ENCODE measurements at regions not wholly inside any gene's neighbourhood (a gene's known extent, or its start where the extent isn't known, plus 50 kb on each side); places are given as distances from the start of the nearest gene placed in this dataset.

DNA sequence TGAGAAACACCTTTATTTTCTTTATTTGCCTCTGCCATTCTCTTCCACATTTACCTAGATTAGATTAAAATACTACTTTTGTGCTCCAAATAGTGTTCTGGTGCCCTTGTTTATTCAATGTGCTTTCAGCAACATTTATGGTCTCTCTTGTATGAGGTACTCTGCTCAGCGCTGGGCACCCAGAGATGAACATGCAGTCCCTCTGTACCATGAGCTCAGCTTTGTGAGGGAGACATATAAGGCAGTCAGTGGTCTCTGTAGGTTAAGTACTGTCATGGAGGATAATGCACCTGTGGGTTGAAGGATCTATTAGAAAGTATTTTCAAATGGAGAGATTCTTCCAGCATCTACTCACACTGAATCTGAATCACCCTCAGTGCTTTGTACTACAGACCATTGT is 176.5 kb downstream of the TAF11L14 start:
- Histone ChIP-seq H2BK12ac (ENCODE audit: low read length) (no peak overlapping the region), H4K12ac (ENCODE audit: low read depth, low read length) (no peak overlapping the region), H3K4me3 (ENCODE audit: low read depth, low read length) (no peak overlapping the region), H3K4me2 (ENCODE audit: low read length) (no peak overlapping the region), H3K36me3 (ENCODE audit: control insufficient read depth in 1 of 2, insufficient read depth in 2 of 2, low read length in 2 of 2) (no peaks in the 10 kb centered on the region), H4K8ac (ENCODE audit: low read depth, low read length) (no peak overlapping the region), H3K18ac (ENCODE audit: low read length) (no peak overlapping the region), H3K27ac (ENCODE audit: low read depth, low read length) (no peak overlapping the region), H2AFZ (ENCODE audit: insufficient read depth, low read length, poor library complexity) (no peak overlapping the region), H3K9ac (ENCODE audit: low read length) (no peak overlapping the region), H3K14ac (ENCODE audit: low read length) (no peak overlapping the region), H3K23ac (ENCODE audit: low read length) (no peak overlapping the region), H3K27me3 (ENCODE audit: insufficient read depth, low read length) (no peaks in the 10 kb centered on the region), H3K4me1 (ENCODE audit: control insufficient read depth in 1 of 2, insufficient read depth in 2 of 2, low read length in 2 of 2) (no peaks in the 10 kb centered on the region), H2AK5ac (ENCODE audit: low read length) (no peak overlapping the region), H3K9me3 (ENCODE audit: insufficient read depth, low read depth, low read length) (no peaks in the 10 kb centered on the region), H2BK5ac (ENCODE audit: low read depth, low read length, poor library complexity) (no peak overlapping the region), H3K79me1 (ENCODE audit: low read length) (no peaks in the 10 kb centered on the region), H4K91ac (ENCODE audit: low read depth, low read length) (no peak overlapping the region), H2BK120ac (ENCODE audit: insufficient read depth, low read length, poor library complexity) (no peak overlapping the region), H3K79me2 (ENCODE audit: control insufficient read depth, insufficient read depth, low read length, poor library complexity) (no peaks in the 10 kb centered on the region), H3K4ac (ENCODE audit: low read depth, low read length) (no peak overlapping the region)
- WGBS (ENCODE audit: extremely low coverage, insufficient coverage, insufficient read length) = no CpG with 5 or more reads among the region's 1 CpG
- no peak for DNase-seq

DNA sequence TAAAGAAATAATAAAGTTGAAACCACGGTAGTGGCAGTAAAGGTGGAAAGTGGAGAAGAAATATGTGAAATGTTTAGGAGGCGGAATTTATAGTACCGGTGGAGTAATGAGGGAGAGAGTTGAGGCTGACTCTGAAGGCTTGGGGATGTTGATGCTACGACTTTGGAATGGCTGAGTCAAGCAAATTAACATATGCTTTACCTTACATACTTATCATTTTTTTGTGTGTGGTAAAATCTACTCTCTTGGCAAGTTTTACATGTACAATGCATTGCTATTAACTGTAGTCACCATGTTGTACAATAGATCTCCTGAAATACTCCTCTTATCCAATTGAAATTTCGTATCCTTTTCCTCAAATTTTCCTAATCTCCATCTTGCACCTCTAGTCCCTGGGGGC is 179.0 kb downstream of the TAF11L14 start:
- Histone ChIP-seq H2BK12ac (ENCODE audit: low read length) (no peak overlapping the region), H3K27me3 (ENCODE audit: insufficient read depth, low read length) (no peaks in the 10 kb centered on the region), H3K9ac (ENCODE audit: low read length) (no peak overlapping the region), H4K91ac (ENCODE audit: low read depth, low read length) (no peak overlapping the region), H2AK5ac (ENCODE audit: low read length) (no peak overlapping the region), H3K4me1 (ENCODE audit: control insufficient read depth in 1 of 2, insufficient read depth in 2 of 2, low read length in 2 of 2) (no peaks in the 10 kb centered on the region), H2BK120ac (ENCODE audit: insufficient read depth, low read length, poor library complexity) (no peak overlapping the region), H3K4me3 (ENCODE audit: low read depth, low read length) (no peak overlapping the region), H3K14ac (ENCODE audit: low read length) (no peak overlapping the region), H2BK5ac (ENCODE audit: low read depth, low read length, poor library complexity) (no peak overlapping the region), H3K79me1 (ENCODE audit: low read length) (no peaks in the 10 kb centered on the region), H3K23ac (ENCODE audit: low read length) (no peak overlapping the region), H3K4ac (ENCODE audit: low read depth, low read length) (no peak overlapping the region), H4K12ac (ENCODE audit: low read depth, low read length) (no peak overlapping the region), H3K4me2 (ENCODE audit: low read length) (no peak overlapping the region), H3K36me3 (ENCODE audit: control insufficient read depth in 1 of 2, insufficient read depth in 2 of 2, low read length in 2 of 2) (no peaks in the 10 kb centered on the region), H2AFZ (ENCODE audit: insufficient read depth, low read length, poor library complexity) (no peak overlapping the region), H3K79me2 (ENCODE audit: control insufficient read depth, insufficient read depth, low read length, poor library complexity) (no peaks in the 10 kb centered on the region), H3K27ac (ENCODE audit: low read depth, low read length) (no peak overlapping the region), H3K9me3 (ENCODE audit: insufficient read depth, low read depth, low read length) (no peaks in the 10 kb centered on the region), H3K18ac (ENCODE audit: low read length) (no peak overlapping the region), H4K8ac (ENCODE audit: low read depth, low read length) (no peak overlapping the region)
- 100% methylated on average over 3 of the region's 5 CpGs for WGBS (ENCODE audit: extremely low coverage, insufficient coverage, insufficient read length)
- peak; percentile 33 to 65 for DNase-seq

DNA sequence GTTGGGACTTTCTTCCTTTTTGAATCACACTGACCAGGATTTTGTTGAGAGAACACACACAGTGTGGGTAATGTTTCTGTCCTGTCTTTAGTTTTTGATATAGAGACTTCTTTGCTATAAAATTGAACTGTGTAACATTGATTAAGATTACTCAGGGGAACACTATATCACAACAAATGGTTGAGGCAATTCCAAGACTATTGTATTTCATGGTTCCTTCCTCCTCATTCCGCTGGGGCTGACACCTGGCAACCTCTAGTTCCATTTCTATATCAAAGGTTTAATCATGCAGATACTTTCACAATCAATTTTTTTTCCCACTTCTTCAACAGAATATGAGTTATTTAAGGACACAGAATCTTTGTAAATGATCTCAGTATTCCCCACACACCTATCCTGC is 182.2 kb downstream of the TAF11L14 start:
- Histone ChIP-seq H3K27ac (ENCODE audit: low read depth, low read length) (no peak overlapping the region), H3K79me1 (ENCODE audit: low read length) (no peaks in the 10 kb centered on the region), H3K36me3 (ENCODE audit: control insufficient read depth in 1 of 2, insufficient read depth in 2 of 2, low read length in 2 of 2) (no peaks in the 10 kb centered on the region), H3K4me3 (ENCODE audit: low read depth, low read length) (no peak overlapping the region), H2BK12ac (ENCODE audit: low read length) (no peak overlapping the region), H3K18ac (ENCODE audit: low read length) (no peak overlapping the region), H3K9ac (ENCODE audit: low read length) (no peak overlapping the region), H4K91ac (ENCODE audit: low read depth, low read length) (no peak overlapping the region), H3K14ac (ENCODE audit: low read length) (no peak overlapping the region), H3K27me3 (ENCODE audit: insufficient read depth, low read length) (no peaks in the 10 kb centered on the region), H3K23ac (ENCODE audit: low read length) (no peak overlapping the region), H2BK120ac (ENCODE audit: insufficient read depth, low read length, poor library complexity) (no peak overlapping the region), H3K4ac (ENCODE audit: low read depth, low read length) (no peak overlapping the region), H4K12ac (ENCODE audit: low read depth, low read length) (no peak overlapping the region), H3K4me1 (ENCODE audit: control insufficient read depth in 1 of 2, insufficient read depth in 2 of 2, low read length in 2 of 2) (no peaks in the 10 kb centered on the region), H3K79me2 (ENCODE audit: control insufficient read depth, insufficient read depth, low read length, poor library complexity) (no peaks in the 10 kb centered on the region), H2AFZ (ENCODE audit: insufficient read depth, low read length, poor library complexity) (no peak overlapping the region), H2BK5ac (ENCODE audit: low read depth, low read length, poor library complexity) (no peak overlapping the region), H3K9me3 (ENCODE audit: insufficient read depth, low read depth, low read length) (no peaks in the 10 kb centered on the region), H4K8ac (ENCODE audit: low read depth, low read length) (no peak overlapping the region), H2AK5ac (ENCODE audit: low read length) (no peak overlapping the region), H3K4me2 (ENCODE audit: low read length) (no peak overlapping the region)
- no CpG with 5 or more reads among the region's 1 CpG for WGBS (ENCODE audit: extremely low coverage, insufficient coverage, insufficient read length)
- no peak for DNase-seq

DNA sequence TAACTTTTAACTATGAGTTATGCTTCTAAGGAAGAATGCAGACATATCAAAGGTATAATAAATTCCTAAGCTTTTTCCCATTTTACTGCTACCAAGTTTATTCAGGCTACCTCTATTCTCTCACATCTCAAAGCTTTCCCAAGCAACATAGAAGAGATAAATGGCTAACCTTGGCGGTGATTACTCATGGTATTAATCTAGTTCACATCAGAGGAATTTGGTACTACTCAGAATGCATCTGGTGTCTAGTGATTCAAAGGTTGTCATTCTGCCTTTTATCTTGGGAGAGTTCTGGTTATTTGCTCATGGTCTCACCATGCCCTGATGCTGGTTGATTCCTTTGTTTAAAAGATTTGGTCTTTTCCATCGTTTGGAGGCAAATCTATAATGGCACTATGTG is 182.7 kb downstream of the TAF11L14 start:
- H2AFZ ChIP-seq (ENCODE audit: insufficient read depth, low read length, poor library complexity) = no peak overlapping the region
- no peak overlapping the region for H3K9ac ChIP-seq (ENCODE audit: low read length)
- no peaks in the 10 kb centered on the region for H3K4me1 ChIP-seq (ENCODE audit: control insufficient read depth in 1 of 2, insufficient read depth in 2 of 2, low read length in 2 of 2)
- H3K4ac ChIP-seq (ENCODE audit: low read depth, low read length) = no peak overlapping the region
- no peak overlapping the region for H3K4me2 ChIP-seq (ENCODE audit: low read length)
- H3K18ac ChIP-seq (ENCODE audit: low read length) = no peak overlapping the region
- no peaks in the 10 kb centered on the region for H3K36me3 ChIP-seq (ENCODE audit: control insufficient read depth in 1 of 2, insufficient read depth in 2 of 2, low read length in 2 of 2)
- H3K79me2 ChIP-seq (ENCODE audit: control insufficient read depth, insufficient read depth, low read length, poor library complexity) = no peaks in the 10 kb centered on the region
- H3K4me3 ChIP-seq (ENCODE audit: low read depth, low read length) = no peak overlapping the region
- no peak overlapping the region for H4K12ac ChIP-seq (ENCODE audit: low read depth, low read length)
- no CpG with 5 or more reads among the region's 2 CpGs for WGBS (ENCODE audit: extremely low coverage, insufficient coverage, insufficient read length)
- H4K8ac ChIP-seq (ENCODE audit: low read depth, low read length) = no peak overlapping the region
- H3K27me3 ChIP-seq (ENCODE audit: insufficient read depth, low read length) = no peaks in the 10 kb centered on the region
- no peak overlapping the region for H3K27ac ChIP-seq (ENCODE audit: low read depth, low read length)
- no peak overlapping the region for H2BK120ac ChIP-seq (ENCODE audit: insufficient read depth, low read length, poor library complexity)
- no peak overlapping the region for H2AK5ac ChIP-seq (ENCODE audit: low read length)
- H3K14ac ChIP-seq (ENCODE audit: low read length) = no peak overlapping the region
- H4K91ac ChIP-seq (ENCODE audit: low read depth, low read length) = no peak overlapping the region
- no peak overlapping the region for H3K23ac ChIP-seq (ENCODE audit: low read length)
- no peak overlapping the region for H2BK5ac ChIP-seq (ENCODE audit: low read depth, low read length, poor library complexity)
- H3K9me3 ChIP-seq (ENCODE audit: insufficient read depth, low read depth, low read length) = no peaks in the 10 kb centered on the region
- no peak overlapping the region for H2BK12ac ChIP-seq (ENCODE audit: low read length)
- peak; percentile 3 to 39 for DNase-seq
- H3K79me1 ChIP-seq (ENCODE audit: low read length) = no peaks in the 10 kb centered on the region

DNA sequence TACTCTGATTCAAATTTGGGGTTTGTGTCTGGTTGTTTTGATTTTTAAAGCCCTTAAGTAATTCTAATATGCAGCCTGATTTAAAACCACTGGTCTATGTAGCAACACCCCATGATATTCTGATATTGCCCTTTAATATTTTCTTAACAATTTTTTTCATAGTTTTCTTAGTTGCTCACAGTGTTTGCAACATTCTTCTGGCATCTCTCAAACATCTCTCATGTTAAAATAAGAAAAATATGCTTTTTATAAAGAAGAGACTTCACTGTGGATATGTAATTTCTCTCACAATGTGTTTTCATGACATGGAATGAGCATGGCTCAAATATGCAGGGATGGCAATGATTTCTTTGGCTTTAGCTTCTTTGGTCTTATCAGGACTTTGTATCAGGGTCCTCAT is 183.7 kb downstream of the TAF11L14 start:
- H2BK120ac ChIP-seq (ENCODE audit: insufficient read depth, low read length, poor library complexity) = no peak overlapping the region
- H3K9ac ChIP-seq (ENCODE audit: low read length) = no peak overlapping the region
- H3K14ac ChIP-seq (ENCODE audit: low read length) = no peak overlapping the region
- H3K27ac ChIP-seq (ENCODE audit: low read depth, low read length) = no peak overlapping the region
- no peaks in the 10 kb centered on the region for H3K4me1 ChIP-seq (ENCODE audit: control insufficient read depth in 1 of 2, insufficient read depth in 2 of 2, low read length in 2 of 2)
- no peak overlapping the region for H3K23ac ChIP-seq (ENCODE audit: low read length)
- H4K8ac ChIP-seq (ENCODE audit: low read depth, low read length) = no peak overlapping the region
- H4K91ac ChIP-seq (ENCODE audit: low read depth, low read length) = no peak overlapping the region
- no peak overlapping the region for H3K4me3 ChIP-seq (ENCODE audit: low read depth, low read length)
- H2BK12ac ChIP-seq (ENCODE audit: low read length) = no peak overlapping the region
- no peaks in the 10 kb centered on the region for H3K27me3 ChIP-seq (ENCODE audit: insufficient read depth, low read length)
- H3K9me3 ChIP-seq (ENCODE audit: insufficient read depth, low read depth, low read length) = no peaks in the 10 kb centered on the region
- no peak for DNase-seq
- no peaks in the 10 kb centered on the region for H3K36me3 ChIP-seq (ENCODE audit: control insufficient read depth in 1 of 2, insufficient read depth in 2 of 2, low read length in 2 of 2)
- H3K79me1 ChIP-seq (ENCODE audit: low read length) = no peaks in the 10 kb centered on the region
- H2AFZ ChIP-seq (ENCODE audit: insufficient read depth, low read length, poor library complexity) = no peak overlapping the region
- no peak overlapping the region for H3K4me2 ChIP-seq (ENCODE audit: low read length)
- H3K18ac ChIP-seq (ENCODE audit: low read length) = no peak overlapping the region
- H2BK5ac ChIP-seq (ENCODE audit: low read depth, low read length, poor library complexity) = no peak overlapping the region
- H3K79me2 ChIP-seq (ENCODE audit: control insufficient read depth, insufficient read depth, low read length, poor library complexity) = no peaks in the 10 kb centered on the region
- no peak overlapping the region for H4K12ac ChIP-seq (ENCODE audit: low read depth, low read length)
- H3K4ac ChIP-seq (ENCODE audit: low read depth, low read length) = no peak overlapping the region
- H2AK5ac ChIP-seq (ENCODE audit: low read length) = no peak overlapping the region

Measured in trophoblast cell (in vitro differentiated cells and primary cell).